CD4-positive, alpha-beta T cell treated with Interleukin-6 for 4 hours (primary cell): ENCODE measurements at regions not wholly inside any gene's neighbourhood (a gene's known extent, or its start where the extent isn't known, plus 50 kb on each side); places are given as distances from the start of the nearest gene placed in this dataset.

Source experiments
- DNase-seq: peaks from one replicate; pipeline ENCODE4 v3.0.0-alpha.2; 2020; ENCODE audit warnings: mixed read lengths

DNA sequence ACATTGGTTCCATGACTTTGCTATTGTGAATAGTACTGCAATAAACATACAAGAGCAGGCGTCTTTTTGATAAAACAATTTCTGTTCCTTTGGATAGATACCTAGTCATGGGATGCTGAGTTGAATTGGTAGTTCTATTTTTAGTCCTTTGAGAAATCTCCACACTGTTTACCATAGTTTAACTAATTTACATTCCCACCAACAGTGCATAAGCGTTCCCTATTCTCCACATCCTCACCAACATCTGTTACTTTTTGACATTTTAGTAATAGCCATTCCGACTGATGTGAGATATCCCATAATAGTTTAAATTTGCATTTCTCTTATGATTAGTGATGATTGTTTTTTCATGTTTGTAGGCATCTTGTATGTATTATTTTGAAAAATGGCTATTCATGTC, 707.0 kb downstream of the SORCS1 start:
- DNase-seq = no peak

DNA sequence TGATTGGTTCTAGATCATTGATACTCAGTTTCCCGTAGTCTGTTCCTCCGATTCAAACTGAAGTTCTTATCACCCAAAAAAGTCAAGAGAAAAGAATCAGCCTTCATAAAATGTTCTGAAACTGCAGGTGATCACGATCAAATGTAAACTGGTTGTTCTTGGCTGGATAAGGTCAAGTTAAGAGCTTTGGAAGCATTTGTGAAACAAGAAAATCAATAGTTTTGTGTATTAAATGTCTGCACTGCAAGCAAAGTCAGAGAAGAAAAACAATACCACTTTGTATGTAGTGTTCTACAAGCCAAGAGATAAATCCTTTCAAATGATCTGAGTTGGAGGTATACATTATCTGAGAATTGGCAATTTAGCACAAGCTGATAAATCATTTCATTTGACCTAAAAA, 710.3 kb downstream of the SORCS1 start:
- DNase-seq = no peak

DNA sequence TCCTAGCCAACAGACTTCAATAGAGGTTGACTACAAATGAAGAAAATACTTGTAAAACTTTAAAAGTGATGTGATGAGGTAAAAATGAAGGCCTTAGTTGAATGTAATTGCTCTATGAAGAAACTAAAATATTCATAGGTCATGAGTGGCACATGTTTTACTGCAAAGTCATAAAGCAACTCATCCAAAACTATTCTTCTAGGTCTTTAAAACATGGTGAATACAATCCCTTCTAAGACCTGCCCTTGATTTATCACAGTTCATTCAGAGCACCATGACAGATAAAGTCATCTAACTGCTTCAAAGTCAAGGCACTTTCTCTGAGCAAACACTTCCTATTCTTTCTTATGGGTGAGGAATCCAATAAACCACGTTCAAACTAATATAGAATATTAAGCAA, 713.5 kb downstream of the SORCS1 start:
- DNase-seq = no peak

DNA sequence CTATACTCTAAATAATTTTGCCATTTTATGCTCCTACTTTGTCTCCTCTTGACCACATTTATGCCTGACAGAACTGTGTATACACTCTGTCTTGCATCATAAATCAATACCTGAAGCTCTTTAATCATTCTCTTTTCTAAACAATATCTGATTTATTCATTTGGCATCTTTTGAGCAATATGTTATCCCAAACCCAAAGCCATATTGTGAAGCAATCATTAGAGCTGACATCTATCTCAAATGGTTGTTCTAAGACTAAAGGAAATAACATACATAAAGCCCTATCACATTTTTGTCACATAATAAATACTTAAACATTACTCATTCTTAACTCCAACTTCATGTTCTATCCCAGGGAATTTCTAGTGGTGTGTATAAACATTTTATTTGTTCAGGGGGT, 717.6 kb downstream of the SORCS1 start:
- no peak for DNase-seq

DNA sequence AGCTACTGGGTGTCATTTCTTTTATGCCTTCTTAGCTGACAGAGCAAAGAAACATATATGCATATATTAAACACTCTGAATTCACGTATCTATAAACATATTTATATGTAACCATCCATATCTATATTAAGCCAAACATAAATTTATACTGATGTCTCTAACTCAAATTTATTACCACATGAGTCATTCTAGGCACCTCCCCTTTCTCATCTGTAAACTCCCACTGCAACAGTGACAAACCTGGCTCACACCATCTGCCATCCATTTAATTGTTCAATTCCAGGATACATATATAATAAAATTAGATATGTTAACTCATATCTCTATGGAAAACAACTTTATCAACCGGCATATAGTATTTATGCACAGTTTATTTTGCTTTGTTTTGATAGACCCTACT, 722.3 kb downstream of the SORCS1 start:
- DNase-seq = no peak

DNA sequence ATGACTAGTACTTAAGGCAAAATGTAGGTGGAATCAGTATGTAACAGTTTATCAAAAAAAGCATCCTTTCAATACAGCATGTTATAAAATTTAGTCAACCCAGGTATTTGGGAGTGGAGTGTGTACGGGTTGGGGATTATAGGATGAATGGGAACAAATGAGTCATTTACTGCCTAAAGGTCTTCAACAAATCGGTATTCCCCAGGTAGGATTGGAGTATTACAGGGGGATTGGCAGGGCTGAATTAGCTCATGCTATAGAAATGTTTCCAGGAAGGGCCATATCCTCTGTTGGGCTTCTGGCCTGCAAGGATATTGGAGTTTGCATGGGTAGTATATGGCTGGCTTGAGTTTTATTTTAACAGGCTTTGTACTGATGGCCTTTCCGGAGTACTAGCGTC, 723.7 kb downstream of the SORCS1 start:
- no peak for DNase-seq

DNA sequence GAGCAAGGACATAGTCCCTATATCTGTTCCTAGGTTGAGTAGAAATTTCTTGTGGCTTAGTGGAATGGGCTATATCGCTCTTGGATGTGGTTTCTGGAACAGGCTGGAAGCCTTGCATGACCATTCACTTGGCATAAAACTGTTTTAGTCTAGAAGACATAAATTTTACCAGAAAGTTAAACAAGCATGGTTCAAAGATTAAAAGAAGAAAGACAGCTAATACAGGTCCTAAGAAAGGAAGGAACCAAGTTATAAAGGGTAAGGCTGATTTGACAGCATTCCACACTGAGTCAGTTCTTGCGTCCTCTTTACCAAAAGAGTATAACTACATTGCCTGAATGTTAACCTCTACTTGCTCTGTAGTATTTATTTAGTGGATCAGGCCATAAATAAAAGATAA, 724.2 kb downstream of the SORCS1 start:
- no peak for DNase-seq

DNA sequence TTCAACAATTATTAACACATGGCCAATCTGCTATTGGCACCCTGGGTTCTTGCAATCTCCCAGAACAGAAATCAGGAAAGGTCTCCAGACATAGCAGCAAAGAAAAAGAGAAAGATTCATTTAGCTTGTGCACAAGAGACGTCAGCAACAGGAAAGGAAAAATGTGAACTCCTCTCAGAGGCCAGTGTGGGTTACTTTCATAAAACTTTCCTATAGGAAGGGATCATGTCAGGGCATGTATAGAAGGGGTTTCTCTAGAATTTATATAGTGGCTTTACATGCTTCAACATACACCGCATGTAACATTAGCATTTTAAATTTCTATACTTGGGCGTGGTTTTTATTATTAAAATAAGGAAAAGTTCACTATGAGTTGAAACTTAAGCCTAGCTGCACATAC, 725.1 kb downstream of the SORCS1 start:
- no peak for DNase-seq

DNA sequence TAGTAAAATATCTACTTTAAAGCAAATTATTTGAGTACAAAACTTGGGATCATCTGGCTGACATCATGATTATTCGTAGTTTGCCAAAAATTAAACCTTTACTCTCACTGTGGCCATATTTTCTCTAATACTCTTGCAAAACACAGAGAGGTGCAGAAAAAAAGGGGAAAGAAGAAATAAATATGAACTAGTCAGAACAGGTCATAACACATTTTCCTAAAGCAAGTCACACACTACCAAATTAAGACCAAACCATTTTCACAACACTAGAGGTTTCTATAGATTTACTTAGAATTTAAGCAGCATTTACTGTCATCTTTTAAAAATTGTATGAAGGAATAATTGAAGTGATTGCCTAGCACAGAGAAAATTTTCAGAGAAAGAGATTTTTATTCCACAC, 726.1 kb downstream of the SORCS1 start:
- no peak for DNase-seq

DNA sequence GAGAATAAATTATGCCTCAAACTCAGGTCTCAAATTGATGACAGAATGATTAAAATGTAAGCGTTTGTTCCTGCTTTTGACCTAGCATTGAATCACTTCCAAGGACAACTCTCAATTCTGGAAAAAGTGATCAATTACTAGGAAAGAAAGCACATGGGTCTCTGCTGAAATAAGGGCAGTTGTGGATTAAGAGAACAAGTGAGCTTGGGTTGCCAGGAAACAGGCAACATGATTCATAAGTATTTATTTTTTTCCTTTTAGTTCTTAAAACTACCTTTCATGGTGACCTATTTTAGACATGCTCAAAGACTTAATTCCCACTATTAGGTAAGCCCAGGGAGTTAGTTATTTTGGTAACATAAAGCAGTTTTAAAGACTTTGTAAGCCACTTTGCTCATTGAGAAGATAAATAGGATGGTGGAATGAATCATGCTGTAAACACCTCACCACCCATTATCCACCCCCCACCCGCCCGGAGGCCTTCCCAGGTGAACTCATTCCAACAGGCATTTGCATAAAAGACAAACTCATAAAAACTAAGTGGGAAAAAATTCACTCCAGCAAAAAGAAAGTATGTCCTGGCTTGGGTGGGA, 728.3 kb downstream of the SORCS1 start:
- no peak for DNase-seq

DNA sequence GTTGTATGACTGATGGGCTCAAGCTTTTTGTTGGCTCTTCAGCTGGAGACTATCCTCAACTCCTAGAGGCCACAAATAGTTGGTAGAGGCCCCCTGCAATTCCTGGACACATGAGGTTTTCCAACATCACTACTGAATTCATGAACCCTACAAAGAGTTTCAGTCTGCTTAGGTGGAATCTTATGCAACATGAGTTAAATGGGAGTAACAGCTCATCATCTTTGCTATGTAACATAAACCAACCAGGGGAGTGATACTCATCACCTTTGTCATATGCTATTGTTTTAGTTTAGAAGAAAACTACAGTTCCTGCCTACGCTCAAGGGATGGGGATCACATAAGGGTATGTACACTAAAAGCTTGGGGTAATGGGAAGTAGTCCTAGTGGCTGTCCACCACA, 729.4 kb downstream of the SORCS1 start:
- DNase-seq = no peak

DNA sequence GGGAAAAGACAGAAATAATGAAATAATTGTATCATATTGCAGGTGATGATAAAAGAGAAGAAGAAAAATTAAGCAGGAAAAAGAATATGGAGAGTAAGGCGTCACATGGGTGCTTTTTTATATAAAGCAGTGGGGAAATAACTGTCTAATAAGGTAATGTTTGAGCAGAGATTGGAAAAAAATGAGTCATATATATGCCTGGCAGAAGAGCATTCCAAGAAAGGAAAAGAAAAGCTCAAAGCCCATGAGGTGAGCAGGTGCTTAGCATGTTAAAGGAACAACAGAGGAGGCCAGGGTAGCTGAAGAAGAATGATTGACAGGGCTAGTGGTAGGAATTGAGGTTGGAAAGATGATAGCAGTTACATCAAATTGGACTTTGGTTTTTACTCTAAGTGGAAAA, 739.5 kb downstream of the SORCS1 start:
- no peak for DNase-seq

DNA sequence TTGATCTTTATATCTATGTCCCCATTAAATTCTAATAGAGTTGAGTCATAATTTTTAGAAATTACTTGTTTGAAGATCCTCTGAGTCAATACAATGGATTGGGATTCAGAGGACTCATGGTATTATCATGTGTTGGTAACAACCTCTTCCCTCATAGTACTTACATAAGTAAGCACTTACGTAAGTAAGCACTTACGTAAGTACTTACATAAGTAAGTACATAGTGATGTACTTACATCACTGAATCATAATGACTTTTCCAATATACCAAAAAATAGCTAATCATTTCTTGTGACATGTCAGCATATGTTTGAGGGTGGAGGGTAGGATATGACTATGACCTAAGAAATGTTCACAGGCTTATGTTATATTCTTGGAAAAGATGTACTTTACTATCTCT, 740.5 kb downstream of the SORCS1 start:
- no peak for DNase-seq

DNA sequence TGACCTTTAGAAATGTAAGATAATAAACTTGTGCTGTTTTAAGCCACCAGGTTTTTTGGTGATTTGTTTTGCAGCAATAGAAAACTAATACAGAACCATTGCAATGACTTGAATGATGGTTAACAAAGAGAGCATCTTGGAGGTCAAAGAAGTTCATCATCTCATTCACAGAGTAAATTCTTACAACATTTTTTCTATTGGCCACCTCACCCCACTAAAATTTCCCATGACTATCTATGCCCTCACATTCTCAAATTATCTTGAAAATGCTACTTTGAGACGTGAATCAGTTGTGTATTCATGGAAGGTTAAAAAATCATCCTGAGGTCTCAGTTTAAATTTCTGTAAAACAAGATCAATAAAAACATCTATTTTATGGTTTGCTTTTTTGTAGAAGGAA, 754.2 kb downstream of the SORCS1 start:
- DNase-seq = no peak

DNA sequence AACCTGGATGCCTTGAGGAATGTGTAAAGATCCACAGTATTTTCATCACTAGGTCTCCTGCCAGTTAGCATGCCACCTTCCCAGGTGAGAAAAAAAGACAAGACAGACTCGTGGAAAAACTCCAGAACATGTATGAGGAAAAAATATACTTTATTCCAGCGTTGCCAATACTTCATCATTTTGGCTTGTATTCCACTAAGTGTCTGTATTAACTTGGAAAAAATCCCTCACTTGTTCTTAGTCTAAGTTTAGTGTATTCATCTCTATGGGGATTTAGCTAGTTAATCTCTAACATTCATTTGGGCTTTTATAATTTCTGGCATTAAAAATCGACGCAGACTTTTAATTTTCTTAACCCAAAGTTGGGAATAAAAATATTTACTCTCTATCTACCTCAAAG, 759.4 kb downstream of the SORCS1 start:
- DNase-seq = no peak

DNA sequence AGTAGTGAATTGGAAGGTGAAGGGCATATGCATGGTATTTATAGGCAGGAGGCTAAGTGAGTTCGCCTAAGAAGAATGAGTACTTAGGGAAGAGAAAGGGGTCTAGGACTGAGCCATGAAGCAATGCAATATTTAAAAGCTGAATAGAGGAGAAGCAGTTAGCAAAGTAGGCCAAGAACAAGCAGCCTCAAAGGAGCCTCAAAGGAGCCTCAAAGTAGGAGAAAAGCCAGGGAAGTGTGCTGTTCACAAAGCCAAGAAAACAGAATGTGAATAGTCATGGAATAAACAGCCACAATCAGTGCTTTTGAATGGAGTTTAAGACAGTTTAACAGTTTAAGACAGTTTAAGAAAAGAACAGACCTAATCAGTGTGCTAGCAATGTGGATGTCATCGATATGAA, 762.0 kb downstream of the SORCS1 start:
- DNase-seq = no peak

DNA sequence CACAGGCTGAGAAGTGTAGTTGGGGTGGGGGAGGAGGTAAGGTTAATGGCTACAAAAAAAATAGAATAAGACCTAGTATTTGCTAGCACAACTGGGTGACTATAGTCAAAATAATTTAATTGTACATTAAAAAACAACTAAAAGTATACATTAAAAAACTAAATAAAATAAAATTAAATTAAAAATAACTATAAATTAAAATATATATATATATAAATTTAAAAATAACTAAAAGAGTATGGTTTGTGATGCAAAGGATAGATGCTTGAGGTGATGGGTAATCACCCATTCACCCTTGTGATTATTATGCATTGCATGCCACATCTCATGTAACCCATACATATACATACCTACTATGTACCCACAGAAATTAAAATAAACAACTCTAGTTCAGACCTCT, 762.5 kb downstream of the SORCS1 start:
- no peak for DNase-seq

DNA sequence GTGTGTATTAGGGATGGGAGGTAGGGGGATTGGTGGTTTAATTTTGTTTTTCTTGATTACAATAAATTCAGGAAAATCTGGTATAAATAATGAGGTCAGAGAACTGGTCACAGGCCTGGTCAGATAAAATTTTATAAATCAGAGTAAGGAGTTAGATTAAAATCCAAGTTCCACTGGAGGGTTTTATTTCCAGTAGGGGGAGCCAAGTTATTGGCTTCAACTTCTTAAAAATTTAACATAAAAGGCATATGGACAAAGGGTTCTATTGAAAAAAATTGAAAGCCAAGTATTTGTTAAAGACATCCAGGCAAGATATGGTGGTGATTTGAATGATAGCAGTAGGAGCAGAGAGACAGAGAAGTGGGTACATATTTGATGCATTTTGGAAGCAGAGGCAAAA, 763.3 kb downstream of the SORCS1 start:
- no peak for DNase-seq

DNA sequence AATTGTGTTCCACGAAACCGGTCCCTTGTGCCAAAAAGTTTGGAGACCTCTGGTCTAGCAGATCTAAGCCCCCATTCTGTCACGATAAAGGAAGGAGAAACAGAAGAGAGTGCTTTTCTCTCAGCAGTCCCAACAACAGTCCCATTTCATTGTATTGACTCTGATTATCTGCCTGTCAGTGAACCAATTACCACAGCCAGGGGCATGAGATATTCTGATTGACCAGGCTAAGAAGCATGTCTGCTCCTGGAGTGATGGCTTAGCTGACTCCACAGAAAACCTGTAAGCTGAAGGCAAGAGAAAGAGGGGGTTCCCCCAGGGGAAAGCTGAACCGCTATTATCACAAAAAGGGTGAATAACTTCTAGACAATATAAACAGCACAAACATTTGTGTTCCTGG, 765.4 kb downstream of the SORCS1 start:
- no peak for DNase-seq

DNA sequence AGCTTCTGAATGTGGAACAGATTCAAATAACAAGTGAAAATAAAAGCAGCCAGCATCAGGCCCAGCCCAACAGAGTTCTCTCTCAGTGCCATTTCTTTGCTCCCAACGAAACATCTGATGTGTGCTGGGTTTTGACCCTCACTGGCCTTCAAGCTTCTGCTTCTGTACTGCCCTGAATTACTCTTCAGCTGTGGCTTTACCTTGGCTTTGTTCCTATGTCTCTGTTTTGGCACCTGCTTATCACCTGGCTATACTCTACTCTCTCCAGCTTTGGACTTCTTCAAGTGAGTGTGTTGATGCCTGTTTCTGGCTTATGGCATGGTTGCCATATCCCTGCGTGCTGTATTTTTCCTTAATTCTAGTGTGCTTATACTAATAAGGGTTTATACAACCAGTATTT, 768.3 kb downstream of the SORCS1 start:
- no peak for DNase-seq

DNA sequence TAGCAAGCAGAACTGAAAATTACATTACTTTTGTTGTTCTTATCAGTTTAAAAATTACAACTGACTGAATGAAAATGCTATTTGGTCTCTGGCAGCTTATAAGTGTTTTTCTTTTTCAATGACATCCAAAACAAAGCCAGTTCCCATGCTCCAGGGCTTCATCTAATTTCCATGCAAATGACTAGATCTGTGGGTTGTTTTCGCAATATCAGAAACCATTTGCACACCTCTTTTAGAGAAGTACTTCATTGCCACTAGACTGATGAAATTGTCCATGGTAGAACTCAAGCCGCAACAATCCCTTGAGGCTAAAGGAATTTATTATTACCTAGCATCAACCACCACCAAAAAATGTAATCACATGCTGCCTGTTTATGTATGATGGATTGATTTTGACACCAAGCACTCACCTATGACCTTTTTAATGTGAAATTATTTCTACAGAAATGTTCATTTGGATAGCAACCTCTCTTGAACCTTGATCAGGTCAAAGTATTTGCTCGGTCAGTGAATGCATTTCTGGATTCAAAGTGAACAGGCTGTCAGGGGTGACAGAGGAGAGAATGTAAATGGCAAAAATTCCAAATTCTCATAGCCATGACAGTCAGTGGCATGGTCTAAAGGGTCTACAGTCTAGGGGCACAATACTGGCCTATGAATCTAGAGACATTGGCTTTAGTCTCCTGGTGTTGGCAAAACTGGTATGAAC, 769.3 kb downstream of the SORCS1 start:
- DNase-seq = no peak

DNA sequence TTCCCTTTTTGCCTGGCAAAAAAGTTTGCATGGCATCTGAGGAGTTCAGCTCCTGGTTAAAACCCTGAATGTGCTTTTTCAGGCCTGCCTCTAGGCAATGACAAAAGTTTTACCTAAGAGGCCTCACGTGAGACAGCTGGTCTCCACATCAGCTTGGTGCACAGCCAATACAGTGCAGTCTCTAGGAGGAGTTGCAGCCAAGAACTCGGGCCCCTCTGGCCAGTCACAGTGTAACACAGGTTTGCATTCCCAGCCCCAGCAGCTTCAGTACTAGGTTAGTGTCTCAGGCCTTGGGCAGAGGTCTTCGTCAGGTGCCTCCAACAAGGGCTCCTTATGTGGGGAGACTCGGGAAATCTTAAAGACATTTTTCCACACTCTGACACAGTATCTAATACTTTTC, 771.7 kb downstream of the SORCS1 start:
- DNase-seq = no peak

DNA sequence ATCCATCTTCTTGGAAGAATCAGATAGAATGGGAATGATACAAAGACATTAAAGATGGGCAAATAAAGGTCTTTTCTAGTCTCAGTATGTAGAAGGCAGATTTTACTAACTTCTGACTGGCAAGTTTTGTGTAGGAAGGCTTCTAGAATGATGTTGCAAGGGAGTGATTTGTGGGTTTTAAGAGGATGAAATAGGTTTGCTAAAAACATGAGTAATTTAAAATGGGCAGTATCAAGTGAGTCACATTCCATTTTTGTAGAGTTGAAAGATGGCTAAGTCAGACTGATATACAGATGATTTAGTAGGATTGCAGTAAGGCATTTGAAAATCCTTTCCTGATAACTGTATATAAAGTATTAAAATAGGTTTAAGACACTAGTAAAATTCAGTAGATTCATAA, 777.4 kb downstream of the SORCS1 start:
- no peak for DNase-seq

DNA sequence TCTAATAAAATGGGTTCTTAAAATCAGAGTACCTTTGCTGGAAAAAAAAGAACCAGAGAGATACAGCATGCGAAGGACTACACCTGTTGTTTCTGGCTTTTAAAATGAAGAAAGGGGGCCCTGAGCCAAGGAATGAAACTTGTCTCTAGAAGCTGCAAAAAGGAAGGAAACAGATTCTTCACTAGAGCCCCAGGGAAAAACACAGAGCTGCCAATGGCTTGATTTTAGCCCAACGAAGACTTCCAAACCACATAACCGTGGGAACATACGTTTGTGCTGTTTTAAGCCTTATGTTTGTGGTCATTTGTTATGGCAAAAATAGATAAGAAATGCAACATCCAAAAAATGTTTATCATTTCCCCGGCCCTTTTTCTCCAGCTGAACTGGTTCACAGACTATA, 780.0 kb downstream of the SORCS1 start:
- DNase-seq = no peak

DNA sequence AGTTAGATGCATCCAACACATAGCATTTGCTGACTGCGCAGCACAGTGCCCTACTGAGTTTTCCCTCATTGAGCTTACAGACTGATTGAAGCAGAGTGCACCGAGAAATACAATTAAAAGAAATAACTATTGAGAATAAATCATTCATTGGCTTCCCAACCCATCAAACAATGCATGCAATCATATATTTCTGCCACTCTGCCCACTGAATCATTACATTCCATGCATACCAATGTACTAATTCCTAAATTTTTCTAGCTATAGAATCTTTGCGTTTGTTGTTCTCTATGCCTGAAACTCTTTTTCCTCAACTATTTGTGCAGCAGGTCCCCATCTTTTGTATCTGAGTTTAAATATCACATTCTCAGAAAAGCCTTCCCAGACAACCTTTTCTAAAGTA, 783.8 kb downstream of the SORCS1 start:
- DNase-seq = no peak
